SK-N-SH treated with all-trans-retinoic acid at 6 μM for 48 hours (cell line): ENCODE measurements at regions not wholly inside any gene's neighbourhood (a gene's known extent, or its start where the extent isn't known, plus 50 kb on each side); places are given as distances from the start of the nearest gene placed in this dataset.

ENCODE experiments used
- ATAC-seq: fragments of 200-7000 bp; cut with Tn5 transposase; 3 replicates; pipeline ENCODE4 v1.9.1; 2020; ENCODE audit warnings: mild to moderate bottlenecking, moderate library complexity
- ARNTL ChIP-seq: fragments of 450-650 bp; formaldehyde crosslinking; IDR thresholded peaks from 2 replicates; pipeline ENCODE4 v1.5.0; 2020; ENCODE audit warnings: low read depth, mild to moderate bottlenecking, moderate library complexity, borderline replicate concordance
- BACH2 ChIP-seq: fragments of 250-450 bp; sonication (Bioruptor Pico); IDR thresholded peaks from 2 replicates; pipeline ENCODE4 v1.9.0; 2021; ENCODE audit warnings: mild to moderate bottlenecking, borderline replicate concordance
- CSDC2 ChIP-seq: fragments of 250-450 bp; sonication (Bioruptor Pico); IDR thresholded peaks from 2 replicates; pipeline ENCODE4 v1.5.0; 2020; ENCODE audit warnings: mild to moderate bottlenecking, moderate library complexity
- ESRRG ChIP-seq: fragments of 250-450 bp; sonication (Bioruptor Pico); IDR thresholded peaks from 2 replicates; pipeline ENCODE4 v1.6.1; 2021; ENCODE audit warnings: mild to moderate bottlenecking
- ISL1 ChIP-seq: fragments of 250-450 bp; sonication (Bioruptor Pico); IDR thresholded peaks from 2 replicates; pipeline ENCODE4 v2.1.2; 2022; ENCODE audit warnings: mild to moderate bottlenecking, moderate library complexity
- OSR1 ChIP-seq: fragments of 250-450 bp; sonication (Bioruptor Pico); IDR thresholded peaks from 2 replicates; pipeline ENCODE4 v1.8.0; 2022; ENCODE audit warnings: moderate library complexity, mild to moderate bottlenecking, inconsistent platforms
- PPARA ChIP-seq: fragments of 250-450 bp; sonication (Bioruptor Pico); IDR thresholded peaks from 2 replicates; pipeline ENCODE4 v1.5.0; 2020; ENCODE audit warnings: mild to moderate bottlenecking, borderline replicate concordance
- RARB ChIP-seq: fragments of 250-450 bp; sonication (Bioruptor Pico); IDR thresholded peaks from 2 replicates; pipeline ENCODE4 v1.8.0; 2021; ENCODE audit warnings: mild to moderate bottlenecking, moderate library complexity
- SNAI2 ChIP-seq: fragments of 250-450 bp; sonication (Bioruptor Pico); IDR thresholded peaks from 2 replicates; pipeline ENCODE4 v1.5.0; 2020; ENCODE audit warnings: mild to moderate bottlenecking, moderate library complexity
- TCF4 ChIP-seq: fragments of 250-450 bp; sonication (Bioruptor Pico); IDR thresholded peaks from 2 replicates; pipeline ENCODE4 v1.8.0; 2021; ENCODE audit warnings: mild to moderate bottlenecking, moderate library complexity, borderline replicate concordance
- TOX ChIP-seq: fragments of 250-450 bp; sonication (Bioruptor Pico); IDR thresholded peaks from 2 replicates; pipeline ENCODE4 v1.8.0; 2021; ENCODE audit warnings: mild to moderate bottlenecking, moderate library complexity, borderline replicate concordance
- ZC3H10 ChIP-seq: fragments of 250-450 bp; sonication (Bioruptor Pico); IDR thresholded peaks from 2 replicates; pipeline ENCODE4 v1.5.1; 2021; ENCODE audit warnings: mild to moderate bottlenecking, moderate library complexity
- ZFP30 ChIP-seq: fragments of 450-650 bp; formaldehyde crosslinking; IDR thresholded peaks from 2 replicates; pipeline ENCODE4 v1.5.0; 2022; ENCODE audit warnings: mild to moderate bottlenecking, moderate library complexity
- ZNF565 ChIP-seq: fragments of 450-650 bp; formaldehyde crosslinking; conservative IDR thresholded peaks from 2 replicates; pipeline ENCODE4 v1.5.0; 2020; ENCODE audit warnings: low read depth, mild to moderate bottlenecking, moderate library complexity
- ZNF70 ChIP-seq: fragments of 450-650 bp; formaldehyde crosslinking; IDR thresholded peaks from 2 replicates; pipeline ENCODE4 v1.5.0; 2020; ENCODE audit warnings: mild to moderate bottlenecking, moderate library complexity
- ZNF8 ChIP-seq: fragments of 450-650 bp; formaldehyde crosslinking; IDR thresholded peaks from 2 replicates; pipeline ENCODE4 v1.5.0; 2020; ENCODE audit warnings: mild to moderate bottlenecking, moderate library complexity
- TF ChIP-seq, protein P1 (sequence below): fragments of 250-450 bp; sonication (Bioruptor Pico); IDR thresholded peaks from 2 replicates; pipeline ENCODE4 v1.8.0; 2020; ENCODE audit warnings: mild to moderate bottlenecking, moderate library complexity, borderline replicate concordance
- TF ChIP-seq, protein P2 (sequence below): fragments of 250-450 bp; sonication (Bioruptor Pico); IDR thresholded peaks from 2 replicates; pipeline ENCODE4 v1.5.1; 2020; ENCODE audit warnings: low read depth, mild to moderate bottlenecking, moderate library complexity
- TF ChIP-seq, protein P3 (sequence below): fragments of 250-450 bp; sonication (Bioruptor Pico); IDR thresholded peaks from 2 replicates; pipeline ENCODE4 v1.5.1; 2021; ENCODE audit warnings: mild to moderate bottlenecking, moderate library complexity
- TF ChIP-seq, protein P4 (sequence below): fragments of 250-450 bp; sonication (Bioruptor Pico); IDR thresholded peaks from 2 replicates; pipeline ENCODE4 v1.5.0; 2020; ENCODE audit warnings: mild to moderate bottlenecking, moderate library complexity

DNA sequence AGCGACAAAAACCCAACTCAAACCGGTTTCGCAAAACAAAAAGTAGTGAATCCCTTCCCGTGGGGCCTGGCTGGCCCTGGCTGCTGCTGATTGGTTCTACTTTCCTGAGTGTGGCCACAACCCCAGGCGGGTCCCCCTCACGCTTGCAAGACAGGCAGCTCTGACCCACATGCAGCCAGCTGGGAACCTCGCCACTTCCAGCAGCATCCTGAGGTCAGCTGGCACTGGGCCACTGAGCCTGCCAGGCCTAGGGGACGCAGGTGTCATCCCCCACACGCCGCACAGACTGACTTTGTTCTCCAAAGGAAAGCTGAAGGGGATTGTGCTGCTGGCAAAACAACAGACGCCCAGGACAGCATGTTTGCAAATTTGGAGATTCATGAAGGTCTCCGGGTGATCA, 111.1 kb downstream of the TPRA1 start:
- ATAC-seq = no peak
- TF ChIP-seq SNAI2 (CRISPR knock-in tag) (no peak), ZNF8 (CRISPR knock-in tag) (no peak), ISL1 (CRISPR knock-in tag) (no peak), OSR1 (CRISPR knock-in tag) (no peak), TCF4 (CRISPR knock-in tag) (no peak), CSDC2 (CRISPR knock-in tag) (no peak), ARNTL (CRISPR knock-in tag) (no peak), ZC3H10 (CRISPR knock-in tag) (no peak), TOX (no peak), BACH2 (CRISPR knock-in tag) (no peak)
- TF ChIP-seq, protein P1, sequence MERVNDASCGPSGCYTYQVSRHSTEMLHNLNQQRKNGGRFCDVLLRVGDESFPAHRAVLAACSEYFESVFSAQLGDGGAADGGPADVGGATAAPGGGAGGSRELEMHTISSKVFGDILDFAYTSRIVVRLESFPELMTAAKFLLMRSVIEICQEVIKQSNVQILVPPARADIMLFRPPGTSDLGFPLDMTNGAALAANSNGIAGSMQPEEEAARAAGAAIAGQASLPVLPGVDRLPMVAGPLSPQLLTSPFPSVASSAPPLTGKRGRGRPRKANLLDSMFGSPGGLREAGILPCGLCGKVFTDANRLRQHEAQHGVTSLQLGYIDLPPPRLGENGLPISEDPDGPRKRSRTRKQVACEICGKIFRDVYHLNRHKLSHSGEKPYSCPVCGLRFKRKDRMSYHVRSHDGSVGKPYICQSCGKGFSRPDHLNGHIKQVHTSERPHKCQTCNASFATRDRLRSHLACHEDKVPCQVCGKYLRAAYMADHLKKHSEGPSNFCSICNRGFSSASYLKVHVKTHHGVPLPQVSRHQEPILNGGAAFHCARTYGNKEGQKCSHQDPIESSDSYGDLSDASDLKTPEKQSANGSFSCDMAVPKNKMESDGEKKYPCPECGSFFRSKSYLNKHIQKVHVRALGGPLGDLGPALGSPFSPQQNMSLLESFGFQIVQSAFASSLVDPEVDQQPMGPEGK (CRISPR knock-in tag) = no peak
- TF ChIP-seq, protein P2, sequence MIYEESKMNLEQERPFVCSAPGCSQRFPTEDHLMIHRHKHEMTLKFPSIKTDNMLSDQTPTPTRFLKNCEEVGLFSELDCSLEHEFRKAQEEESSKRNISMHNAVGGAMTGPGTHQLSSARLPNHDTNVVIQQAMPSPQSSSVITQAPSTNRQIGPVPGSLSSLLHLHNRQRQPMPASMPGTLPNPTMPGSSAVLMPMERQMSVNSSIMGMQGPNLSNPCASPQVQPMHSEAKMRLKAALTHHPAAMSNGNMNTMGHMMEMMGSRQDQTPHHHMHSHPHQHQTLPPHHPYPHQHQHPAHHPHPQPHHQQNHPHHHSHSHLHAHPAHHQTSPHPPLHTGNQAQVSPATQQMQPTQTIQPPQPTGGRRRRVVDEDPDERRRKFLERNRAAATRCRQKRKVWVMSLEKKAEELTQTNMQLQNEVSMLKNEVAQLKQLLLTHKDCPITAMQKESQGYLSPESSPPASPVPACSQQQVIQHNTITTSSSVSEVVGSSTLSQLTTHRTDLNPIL (CRISPR knock-in tag) = no peak

DNA sequence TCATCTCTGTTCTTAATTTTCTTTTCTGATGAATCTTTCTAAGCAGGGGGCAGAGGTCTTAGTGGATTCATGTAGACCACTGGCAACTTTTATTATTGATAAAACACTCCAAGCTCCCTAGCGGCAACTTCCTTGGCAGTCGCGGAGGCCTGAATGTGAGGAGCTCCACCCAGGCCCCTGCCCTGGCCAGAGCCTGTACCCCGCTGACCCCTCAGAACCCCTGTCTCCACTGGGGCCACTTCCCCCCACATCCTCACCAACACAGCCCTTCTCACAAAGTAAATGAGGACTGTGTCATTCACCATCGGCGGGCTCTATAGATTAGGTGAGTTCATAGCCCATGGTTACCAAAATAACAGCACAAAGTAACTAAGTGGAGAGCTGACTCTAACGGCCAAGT, 111.6 kb downstream of the TPRA1 start:
- TF ChIP-seq TCF4 (CRISPR knock-in tag) (no peak), TOX (no peak), ZC3H10 (CRISPR knock-in tag) (no peak), RARB (CRISPR knock-in tag) (no peak), ESRRG (CRISPR knock-in tag) (no peak), ZFP30 (no peak), OSR1 (CRISPR knock-in tag) (no peak), SNAI2 (CRISPR knock-in tag) (no peak), BACH2 (CRISPR knock-in tag) (no peak), ARNTL (CRISPR knock-in tag) (no peak), PPARA (CRISPR knock-in tag) (no peak), ZNF70 (CRISPR knock-in tag) (no peak)
- TF ChIP-seq, protein P3, sequence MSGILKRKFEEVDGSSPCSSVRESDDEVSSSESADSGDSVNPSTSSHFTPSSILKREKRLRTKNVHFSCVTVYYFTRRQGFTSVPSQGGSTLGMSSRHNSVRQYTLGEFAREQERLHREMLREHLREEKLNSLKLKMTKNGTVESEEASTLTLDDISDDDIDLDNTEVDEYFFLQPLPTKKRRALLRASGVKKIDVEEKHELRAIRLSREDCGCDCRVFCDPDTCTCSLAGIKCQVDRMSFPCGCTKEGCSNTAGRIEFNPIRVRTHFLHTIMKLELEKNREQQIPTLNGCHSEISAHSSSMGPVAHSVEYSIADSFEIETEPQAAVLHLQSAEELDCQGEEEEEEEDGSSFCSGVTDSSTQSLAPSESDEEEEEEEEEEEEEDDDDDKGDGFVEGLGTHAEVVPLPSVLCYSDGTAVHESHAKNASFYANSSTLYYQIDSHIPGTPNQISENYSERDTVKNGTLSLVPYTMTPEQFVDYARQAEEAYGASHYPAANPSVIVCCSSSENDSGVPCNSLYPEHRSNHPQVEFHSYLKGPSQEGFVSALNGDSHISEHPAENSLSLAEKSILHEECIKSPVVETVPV (CRISPR knock-in tag) = no peak
- TF ChIP-seq, protein P4, sequence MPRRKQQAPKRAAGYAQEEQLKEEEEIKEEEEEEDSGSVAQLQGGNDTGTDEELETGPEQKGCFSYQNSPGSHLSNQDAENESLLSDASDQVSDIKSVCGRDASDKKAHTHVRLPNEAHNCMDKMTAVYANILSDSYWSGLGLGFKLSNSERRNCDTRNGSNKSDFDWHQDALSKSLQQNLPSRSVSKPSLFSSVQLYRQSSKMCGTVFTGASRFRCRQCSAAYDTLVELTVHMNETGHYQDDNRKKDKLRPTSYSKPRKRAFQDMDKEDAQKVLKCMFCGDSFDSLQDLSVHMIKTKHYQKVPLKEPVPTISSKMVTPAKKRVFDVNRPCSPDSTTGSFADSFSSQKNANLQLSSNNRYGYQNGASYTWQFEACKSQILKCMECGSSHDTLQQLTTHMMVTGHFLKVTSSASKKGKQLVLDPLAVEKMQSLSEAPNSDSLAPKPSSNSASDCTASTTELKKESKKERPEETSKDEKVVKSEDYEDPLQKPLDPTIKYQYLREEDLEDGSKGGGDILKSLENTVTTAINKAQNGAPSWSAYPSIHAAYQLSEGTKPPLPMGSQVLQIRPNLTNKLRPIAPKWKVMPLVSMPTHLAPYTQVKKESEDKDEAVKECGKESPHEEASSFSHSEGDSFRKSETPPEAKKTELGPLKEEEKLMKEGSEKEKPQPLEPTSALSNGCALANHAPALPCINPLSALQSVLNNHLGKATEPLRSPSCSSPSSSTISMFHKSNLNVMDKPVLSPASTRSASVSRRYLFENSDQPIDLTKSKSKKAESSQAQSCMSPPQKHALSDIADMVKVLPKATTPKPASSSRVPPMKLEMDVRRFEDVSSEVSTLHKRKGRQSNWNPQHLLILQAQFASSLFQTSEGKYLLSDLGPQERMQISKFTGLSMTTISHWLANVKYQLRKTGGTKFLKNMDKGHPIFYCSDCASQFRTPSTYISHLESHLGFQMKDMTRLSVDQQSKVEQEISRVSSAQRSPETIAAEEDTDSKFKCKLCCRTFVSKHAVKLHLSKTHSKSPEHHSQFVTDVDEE = no peak
- TF ChIP-seq, protein P1 (CRISPR knock-in tag) = no peak
- ATAC-seq = no peak

DNA sequence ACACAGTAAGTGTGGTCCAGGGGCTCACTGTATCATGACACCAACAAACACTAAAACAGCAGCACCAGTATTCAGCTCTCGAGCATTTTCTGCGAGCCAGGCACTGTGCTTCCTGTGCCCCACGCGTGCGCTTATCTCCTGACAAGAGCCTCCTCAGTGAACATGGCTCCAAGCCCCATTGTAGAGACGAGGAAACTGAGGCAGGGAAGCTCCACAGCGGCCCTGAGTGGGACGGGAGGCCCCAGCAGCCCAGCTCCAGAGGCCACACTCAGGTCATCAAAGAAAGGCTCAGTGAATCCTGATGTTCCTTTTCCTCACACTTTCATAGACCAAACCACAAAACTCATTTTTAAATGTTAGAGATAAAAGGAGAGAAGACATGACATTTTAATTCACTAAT, 113.1 kb downstream of the TPRA1 start:
- no peak for ATAC-seq
- TF ChIP-seq, protein P1 (CRISPR knock-in tag) = no peak
- TF ChIP-seq RARB (CRISPR knock-in tag) (no peak), SNAI2 (CRISPR knock-in tag) (no peak), OSR1 (CRISPR knock-in tag) (no peak), ZNF565 (CRISPR knock-in tag) (no peak), TOX (no peak), ESRRG (CRISPR knock-in tag) (no peak), PPARA (CRISPR knock-in tag) (no peak)
- TF ChIP-seq, protein P2 (CRISPR knock-in tag) = no peak
- TF ChIP-seq, protein P4 = no peak
